Hematopoietic multipotent progenitor cell treated with erythropoietin and hydrocortisone succinate and interleukin-3 and kit ligand, for 8 days (in vitro differentiated cells): ENCODE measurements at regions not wholly inside any gene's neighbourhood (a gene's known extent, or its start where the extent isn't known, plus 50 kb on each side); places are given as distances from the start of the nearest gene placed in this dataset.

Source experiments
- DNase-seq: peaks from one replicate; pipeline ENCODE4 v3.0.0-alpha.2; 2015

- DNase-seq, result no peak
These were observed 208.8 kb downstream of the KIF4B start for GRCh38 chr5:155222393-155222792.

- no peak for DNase-seq
These were observed 215.6 kb downstream of the KIF4B start for GRCh38 chr5:155229135-155229534.

GRCh38 chr5:155239803-155240202 is 226.2 kb downstream of the KIF4B start:
- no peak for DNase-seq

GRCh38 chr5:155250596-155250995 is 237.0 kb downstream of the KIF4B start:
- no peak for DNase-seq

GRCh38 chr5:155252025-155252424 is 238.5 kb downstream of the KIF4B start:
- DNase-seq, result no peak

- no peak for DNase-seq
These were observed 239.2 kb downstream of the KIF4B start for GRCh38 chr5:155252717-155253116.

- no peak for DNase-seq
These were observed 240.8 kb downstream of the KIF4B start for GRCh38 chr5:155254399-155254798.

GRCh38 chr5:155258161-155258560 is 244.6 kb downstream of the KIF4B start:
- no peak for DNase-seq

- DNase-seq, result no peak
These were observed 246.1 kb downstream of the KIF4B start for GRCh38 chr5:155259648-155260047.

- no peak for DNase-seq
These were observed 247.2 kb downstream of the KIF4B start for GRCh38 chr5:155260798-155261197.

- no peak for DNase-seq
These were observed 249.8 kb downstream of the KIF4B start for GRCh38 chr5:155263381-155263780.

- no peak for DNase-seq
These were observed 251.3 kb downstream of the KIF4B start for GRCh38 chr5:155264809-155265208.

- no peak for DNase-seq
These were observed 255.3 kb downstream of the KIF4B start for GRCh38 chr5:155268770-155269425.

GRCh38 chr5:155270725-155271124 is 257.2 kb downstream of the KIF4B start:
- no peak for DNase-seq

GRCh38 chr5:155274484-155274883 is 260.9 kb downstream of the KIF4B start:
- no peak for DNase-seq

- DNase-seq, result no peak
These were observed 261.7 kb downstream of the KIF4B start for GRCh38 chr5:155275222-155275621.

- no peak for DNase-seq
These were observed 262.7 kb downstream of the KIF4B start for GRCh38 chr5:155276231-155276630.

GRCh38 chr5:155278532-155278931 is 265.0 kb downstream of the KIF4B start:
- no peak for DNase-seq

- DNase-seq, result no peak
These were observed 269.1 kb downstream of the KIF4B start for GRCh38 chr5:155282503-155283107.

GRCh38 chr5:155285706-155286105 is 272.2 kb downstream of the KIF4B start:
- no peak for DNase-seq

- no peak for DNase-seq
These were observed 277.4 kb downstream of the KIF4B start for GRCh38 chr5:155290937-155291336.

- no peak for DNase-seq
These were observed 280.1 kb downstream of the KIF4B start for GRCh38 chr5:155293605-155294178.

- no peak for DNase-seq
These were observed 281.6 kb downstream of the KIF4B start for GRCh38 chr5:155295111-155295510.

- DNase-seq, result no peak
These were observed 285.9 kb downstream of the KIF4B start for GRCh38 chr5:155299386-155300005.
